Prostate gland (tissue), 2 donors: ENCODE measurements at regions not wholly inside any gene's neighbourhood (a gene's known extent, or its start where the extent isn't known, plus 50 kb on each side); places are given as distances from the start of the nearest gene placed in this dataset.

Experiments used
- POLR2A ChIP-seq: fragments of 450-650 bp; IDR thresholded peaks from one replicate; pipeline ENCODE4 v1.6.1; 2016; ENCODE audit warnings: antibody characterized with exemption, mild to moderate bottlenecking
- POLR2AphosphoS5 ChIP-seq: sonication (generic); formaldehyde crosslinking; IDR thresholded peaks from one replicate; pipeline ENCODE4 v1.6.1; 2017; ENCODE audit warnings: antibody characterized with exemption
- TF ChIP-seq, protein P1 (sequence below), 4 experiments: fragments of 200-600 bp in 2 of 4; fragments of 450-650 bp in 2 of 4; sonication (generic) in 2 of 4; IDR thresholded peaks; 1 replicate in 3 of 4; 2 replicates in 1 of 4; pipeline ENCODE4 v1.5.1; 2016 to 2019; ENCODE audit warnings: antibody characterized with exemption in 4 of 4, mild to moderate bottlenecking in 2 of 4, moderate library complexity in 2 of 4

DNA sequence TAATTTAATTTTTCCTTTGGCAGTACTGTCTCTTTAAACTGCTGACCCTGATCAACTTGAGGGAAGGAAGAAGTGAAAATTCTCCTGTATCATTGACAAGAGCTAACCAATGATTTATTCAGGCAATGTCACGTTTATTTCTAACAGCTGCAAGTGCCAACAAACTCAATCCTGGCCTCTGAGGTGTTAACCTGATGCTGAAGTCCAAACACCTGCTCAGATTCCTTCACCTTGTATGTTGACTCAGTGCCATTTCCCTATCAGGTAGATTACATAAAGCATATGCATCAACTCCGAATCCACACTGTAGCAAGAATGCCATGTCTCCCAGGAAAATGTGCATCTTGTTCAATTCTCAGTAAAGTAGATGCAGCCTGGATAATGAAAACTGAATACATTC is 820.0 kb downstream of the XPNPEP1 start:
- TF ChIP-seq, protein P1, sequence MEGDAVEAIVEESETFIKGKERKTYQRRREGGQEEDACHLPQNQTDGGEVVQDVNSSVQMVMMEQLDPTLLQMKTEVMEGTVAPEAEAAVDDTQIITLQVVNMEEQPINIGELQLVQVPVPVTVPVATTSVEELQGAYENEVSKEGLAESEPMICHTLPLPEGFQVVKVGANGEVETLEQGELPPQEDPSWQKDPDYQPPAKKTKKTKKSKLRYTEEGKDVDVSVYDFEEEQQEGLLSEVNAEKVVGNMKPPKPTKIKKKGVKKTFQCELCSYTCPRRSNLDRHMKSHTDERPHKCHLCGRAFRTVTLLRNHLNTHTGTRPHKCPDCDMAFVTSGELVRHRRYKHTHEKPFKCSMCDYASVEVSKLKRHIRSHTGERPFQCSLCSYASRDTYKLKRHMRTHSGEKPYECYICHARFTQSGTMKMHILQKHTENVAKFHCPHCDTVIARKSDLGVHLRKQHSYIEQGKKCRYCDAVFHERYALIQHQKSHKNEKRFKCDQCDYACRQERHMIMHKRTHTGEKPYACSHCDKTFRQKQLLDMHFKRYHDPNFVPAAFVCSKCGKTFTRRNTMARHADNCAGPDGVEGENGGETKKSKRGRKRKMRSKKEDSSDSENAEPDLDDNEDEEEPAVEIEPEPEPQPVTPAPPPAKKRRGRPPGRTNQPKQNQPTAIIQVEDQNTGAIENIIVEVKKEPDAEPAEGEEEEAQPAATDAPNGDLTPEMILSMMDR (IDR thresholded peaks at IDR 0.05): no peak
- TF ChIP-seq POLR2A (no peak), POLR2AphosphoS5 (no peak)
